ENCODE measurements at regions not wholly inside any gene's neighbourhood (a gene's known extent, or its start where the extent isn't known, plus 50 kb on each side); places are given as distances from the start of the nearest gene placed in this dataset.

DNA sequence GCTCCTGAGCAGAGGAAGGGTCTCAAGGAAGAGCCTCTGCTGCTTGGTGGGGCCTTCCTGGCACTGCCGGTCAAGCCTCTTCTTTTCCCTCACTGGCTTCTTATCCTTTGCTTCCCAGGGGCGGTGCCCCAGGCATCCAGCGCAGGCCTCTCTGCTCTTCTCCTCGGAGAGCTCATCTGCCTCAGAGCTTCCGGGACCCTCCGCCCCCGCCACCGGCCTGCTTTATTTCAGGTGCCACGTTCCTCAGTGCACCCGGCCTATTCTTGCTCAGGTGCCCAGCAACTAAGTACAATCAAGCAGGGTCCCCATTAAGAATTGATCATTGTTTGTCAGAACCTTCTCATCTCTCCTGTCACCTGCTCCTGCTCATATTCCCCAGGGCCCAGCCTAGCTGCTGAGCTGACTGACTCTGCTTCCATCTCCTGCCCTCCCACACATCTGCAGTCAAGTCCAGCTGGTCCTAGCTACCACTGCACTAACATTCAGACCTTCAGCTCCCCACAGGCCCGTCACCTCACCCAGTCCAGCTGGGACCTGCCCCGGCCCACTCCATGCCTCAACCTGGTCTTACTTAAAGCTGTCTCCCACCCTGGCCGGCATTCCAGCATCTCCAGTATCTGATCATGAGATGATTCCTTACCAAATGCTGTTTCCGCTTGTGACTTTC lies 114.3 kb upstream of the BOD1 start:
- no peak for TF ChIP-seq CTCF (IDR thresholded peaks at IDR 0.05; ENCODE audit: low read depth, low read length, missing control alignments)
- no peak overlapping the region for H3K4me3 ChIP-seq (replicated peaks; ENCODE audit: low read depth, low read length)
- no peak for DNase-seq (ENCODE audit: extremely low read depth, low read depth)

DNA sequence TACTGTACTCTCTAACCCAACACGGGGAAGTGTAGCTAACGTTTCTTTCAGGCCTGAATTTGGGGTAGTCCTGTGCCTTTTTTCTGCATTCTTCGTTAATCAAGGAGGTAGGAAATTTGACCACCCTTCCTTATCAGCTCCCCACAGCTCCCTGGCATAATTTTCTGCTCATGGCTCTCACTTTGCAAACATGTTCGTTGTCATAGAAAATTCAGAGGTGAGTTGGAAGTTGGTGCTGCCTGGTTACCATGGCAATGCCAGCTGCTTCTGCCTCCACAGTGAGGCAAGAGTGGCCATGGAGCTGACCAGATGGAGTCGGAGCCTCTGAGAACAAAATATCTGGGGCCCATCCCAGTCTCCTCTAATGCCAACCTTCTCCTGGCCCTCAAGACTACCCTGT lies 116.6 kb upstream of the BOD1 start:
- H3K4me3 ChIP-seq (replicated peaks; ENCODE audit: low read depth, low read length), result no peak overlapping the region
- DNase-seq (ENCODE audit: extremely low read depth, low read depth), result no peak
- no peak for TF ChIP-seq CTCF (IDR thresholded peaks at IDR 0.05; ENCODE audit: low read depth, low read length, missing control alignments)

- no peak overlapping the region for H3K4me3 ChIP-seq (replicated peaks; ENCODE audit: low read depth, low read length)
- TF ChIP-seq CTCF (IDR thresholded peaks at IDR 0.05; ENCODE audit: low read depth, low read length, missing control alignments), result no peak
- no peak for DNase-seq (ENCODE audit: extremely low read depth, low read depth)
Observed at GRCh38 chr5:173733425-173733824, 117.0 kb upstream of the BOD1 start.

- no peak for DNase-seq (ENCODE audit: extremely low read depth, low read depth)
- no peak overlapping the region for H3K4me3 ChIP-seq (replicated peaks; ENCODE audit: low read depth, low read length)
Observed at GRCh38 chr5:173733831-173734501, 117.5 kb upstream of the BOD1 start.

DNA sequence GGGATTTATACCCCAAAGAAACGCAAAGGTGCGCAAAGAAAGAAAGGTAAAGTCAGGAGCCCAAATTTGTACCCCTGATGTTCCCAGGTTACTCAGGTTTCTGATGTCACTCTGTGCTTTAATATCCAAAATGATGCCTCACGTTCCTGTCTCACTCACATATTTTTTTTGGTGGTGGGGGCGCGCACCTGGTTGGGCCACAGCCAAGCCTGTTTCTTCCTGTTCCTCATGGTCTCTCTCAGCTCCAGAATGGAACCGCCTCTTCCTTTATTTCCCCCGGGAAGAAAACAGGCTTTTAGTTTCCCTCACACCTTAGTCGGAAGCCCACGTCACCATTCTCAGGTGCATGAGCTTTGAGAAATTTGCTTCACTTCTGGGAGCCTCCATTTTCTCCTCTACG lies 118.3 kb upstream of the BOD1 start:
- DNase-seq (ENCODE audit: extremely low read depth, low read depth), result no peak
- TF ChIP-seq CTCF (IDR thresholded peaks at IDR 0.05; ENCODE audit: low read depth, low read length, missing control alignments), result no peak
- H3K4me3 ChIP-seq (replicated peaks; ENCODE audit: low read depth, low read length), result no peak overlapping the region

More at GRCh38 chr5:173733831-173734501, 117.5 kb upstream of the BOD1 start:
- no peak for TF ChIP-seq CTCF (IDR thresholded peaks at IDR 0.05; ENCODE audit: low read depth, low read length, missing control alignments)

GRCh38 chr5:173735184-173735583 lies 118.7 kb upstream of the BOD1 start:
- TF ChIP-seq CTCF (IDR thresholded peaks at IDR 0.05; ENCODE audit: low read depth, low read length, missing control alignments), result no peak
- DNase-seq (ENCODE audit: extremely low read depth, low read depth), result no peak
- H3K4me3 ChIP-seq (replicated peaks; ENCODE audit: low read depth, low read length), result no peak overlapping the region

Data from HFF-Myc (cell line).